ENCODE measurements at regions not wholly inside any gene's neighbourhood (a gene's known extent, or its start where the extent isn't known, plus 50 kb on each side); places are given as distances from the start of the nearest gene placed in this dataset.

GRCh38 chr7:130932088-130932487 is 198.1 kb upstream of the KLF14 start:
- DNase-seq: no peak

GRCh38 chr7:130932667-130933432 is 198.8 kb upstream of the KLF14 start:
- DNase-seq: no peak

GRCh38 chr7:130933919-130934318 is 199.9 kb upstream of the KLF14 start:
- no peak for DNase-seq

GRCh38 chr7:130935564-130936157 is 201.7 kb upstream of the KLF14 start:
- no peak for DNase-seq

GRCh38 chr7:130936202-130936931 is 202.4 kb upstream of the KLF14 start:
- DNase-seq: no peak

GRCh38 chr7:130937016-130937415 is 203.0 kb upstream of the KLF14 start:
- DNase-seq: no peak

GRCh38 chr7:130937830-130938229 is 203.8 kb upstream of the KLF14 start:
- no peak for DNase-seq

GRCh38 chr7:130938661-130939060 is 204.7 kb upstream of the KLF14 start:
- DNase-seq: no peak

- no peak for DNase-seq
Observed at GRCh38 chr7:130939321-130940095, 205.5 kb upstream of the KLF14 start.

GRCh38 chr7:130940326-130940725 is 206.3 kb upstream of the KLF14 start:
- DNase-seq: no peak

GRCh38 chr7:130940907-130941306 is 206.9 kb upstream of the KLF14 start:
- DNase-seq: no peak

- DNase-seq: no peak
Observed at GRCh38 chr7:130941322-130942210, 207.6 kb upstream of the KLF14 start.

GRCh38 chr7:130942211-130942964 is 208.4 kb upstream of the KLF14 start:
- no peak for DNase-seq

- no peak for DNase-seq
Observed at GRCh38 chr7:130943336-130943901, 209.4 kb upstream of the KLF14 start.

GRCh38 chr7:130943981-130944380 is 210.0 kb upstream of the KLF14 start:
- DNase-seq: no peak

GRCh38 chr7:130944997-130945396 is 211.0 kb upstream of the KLF14 start:
- no peak for DNase-seq

GRCh38 chr7:130945411-130945811 is 211.4 kb upstream of the KLF14 start:
- DNase-seq: no peak

GRCh38 chr7:130946114-130946513 is 212.1 kb upstream of the KLF14 start:
- DNase-seq: no peak

- no peak for DNase-seq
Observed at GRCh38 chr7:130947792-130948580, 214.0 kb upstream of the KLF14 start.

- DNase-seq: no peak
Observed at GRCh38 chr7:130948822-130949221, 214.8 kb upstream of the KLF14 start.

All from NCI-H446 treated with DMSO at 0.1 percent for 48 hours (cell line).